ENCODE measurements at regions not wholly inside any gene's neighbourhood (a gene's known extent, or its start where the extent isn't known, plus 50 kb on each side); places are given as distances from the start of the nearest gene placed in this dataset.

DNA sequence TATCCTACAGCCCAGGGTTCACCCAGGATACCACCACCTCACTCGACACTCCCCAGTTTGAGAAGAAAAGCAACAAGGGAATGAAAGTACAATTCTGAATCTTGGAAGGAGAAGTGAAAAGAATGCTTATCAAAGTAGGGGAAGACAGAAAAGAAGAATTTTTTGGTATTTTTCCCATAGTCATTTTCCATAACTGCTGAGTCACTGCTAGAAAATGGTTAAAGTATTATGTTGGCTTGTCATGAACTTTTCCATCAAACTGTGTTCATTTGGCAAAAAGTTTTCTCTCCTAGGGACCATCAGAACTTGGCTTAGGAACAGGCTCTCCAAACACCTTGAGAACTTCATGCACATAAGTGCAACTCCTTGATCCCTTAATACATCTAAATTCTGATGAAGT is 192.0 kb downstream of the BCL11A start:
- H4K20me1 ChIP-seq (ENCODE audit: low read depth, low read length): no peaks in the 10 kb centered on the region
- peak overlapping the region; percentile 31 for H3K27ac ChIP-seq (ENCODE audit: low read depth, low read length)
- no peaks in the 10 kb centered on the region for H3K27me3 ChIP-seq (ENCODE audit: low read length)
- H3K9me2 ChIP-seq (replicated peaks; ENCODE audit: insufficient read depth, low read length): no peaks in the 10 kb centered on the region
- H3K79me2 ChIP-seq (ENCODE audit: insufficient read depth, low read length): no peaks in the 10 kb centered on the region
- H3K4me3 ChIP-seq (ENCODE audit: insufficient read depth, low read length, poor library complexity, severe bottlenecking): no peak overlapping the region
- no peak for TF ChIP-seq CTCF (IDR thresholded peaks at IDR 0.05; ENCODE audit: insufficient read depth, low read length, poor library complexity, severe bottlenecking)
- no peak for TF ChIP-seq EZH2phosphoT487 (conservative IDR thresholded peaks at IDR 0.05; ENCODE audit: low read length)
- H3K4me2 ChIP-seq (ENCODE audit: low read depth, low read length, poor library complexity, severe bottlenecking): no peak overlapping the region
- H3K9me3 ChIP-seq (ENCODE audit: insufficient read depth, low read length): no peaks in the 10 kb centered on the region
- H2AFZ ChIP-seq (ENCODE audit: low read depth, low read length, severe bottlenecking): no peak overlapping the region
- peaks cover 24% of the 10 kb centered on the region for H3F3A ChIP-seq (ENCODE audit: insufficient read depth)
- no peak overlapping the region for H3K9ac ChIP-seq (ENCODE audit: low read length)
- no peaks in the 10 kb centered on the region for H3K36me3 ChIP-seq (ENCODE audit: low read length)

DNA sequence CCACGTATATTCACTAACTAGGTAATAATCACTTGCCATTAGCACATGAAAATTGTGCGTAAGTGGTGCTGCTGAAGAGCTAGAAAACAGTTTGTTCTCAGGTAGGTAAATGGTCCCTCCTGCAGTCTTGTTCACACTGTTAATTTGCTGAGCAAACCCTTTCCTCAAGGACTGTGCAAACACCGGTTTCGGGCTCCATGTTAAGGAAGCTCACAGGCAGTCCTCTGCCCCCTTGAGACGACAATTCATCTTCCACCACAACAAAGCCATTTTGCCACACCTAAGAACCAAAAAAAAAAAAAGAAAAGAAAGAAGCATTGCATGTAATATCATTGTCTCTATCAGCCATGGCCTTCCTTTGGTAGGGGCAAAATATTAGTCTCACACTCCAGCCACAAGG is 193.9 kb downstream of the BCL11A start:
- TF ChIP-seq CTCF (IDR thresholded peaks at IDR 0.05; ENCODE audit: insufficient read depth, low read length, poor library complexity, severe bottlenecking): no peak
- no peak for TF ChIP-seq EZH2phosphoT487 (conservative IDR thresholded peaks at IDR 0.05; ENCODE audit: low read length)
- Histone ChIP-seq H3K9me3 (ENCODE audit: insufficient read depth, low read length) (no peaks in the 10 kb centered on the region), H4K20me1 (ENCODE audit: low read depth, low read length) (no peaks in the 10 kb centered on the region), H3K4me3 (ENCODE audit: insufficient read depth, low read length, poor library complexity, severe bottlenecking) (no peak overlapping the region), H3K27me3 (ENCODE audit: low read length) (no peaks in the 10 kb centered on the region), H3K4me2 (ENCODE audit: low read depth, low read length, poor library complexity, severe bottlenecking) (peak overlapping the region; percentile 15), H3K9me2 (replicated peaks; ENCODE audit: insufficient read depth, low read length) (no peaks in the 10 kb centered on the region), H3K9ac (ENCODE audit: low read length) (0 out of 2 replicates have a peak overlapping the region, but pooled peaks have one; percentile 2), H3K27ac (ENCODE audit: low read depth, low read length) (peak overlapping the region; percentile 96), H3F3A (ENCODE audit: insufficient read depth) (peaks cover 40% of the 10 kb centered on the region), H3K79me2 (ENCODE audit: insufficient read depth, low read length) (no peaks in the 10 kb centered on the region), H2AFZ (ENCODE audit: low read depth, low read length, severe bottlenecking) (no peak overlapping the region), H3K36me3 (ENCODE audit: low read length) (no peaks in the 10 kb centered on the region)

- no peaks in the 10 kb centered on the region for H3K27me3 ChIP-seq (ENCODE audit: low read length)
- no peak for TF ChIP-seq CTCF (IDR thresholded peaks at IDR 0.05; ENCODE audit: insufficient read depth, low read length, poor library complexity, severe bottlenecking)
- TF ChIP-seq EZH2phosphoT487 (conservative IDR thresholded peaks at IDR 0.05; ENCODE audit: low read length): no peak
- no peaks in the 10 kb centered on the region for H3K9me3 ChIP-seq (ENCODE audit: insufficient read depth, low read length)
- no peaks in the 10 kb centered on the region for H3K79me2 ChIP-seq (ENCODE audit: insufficient read depth, low read length)
- no peak overlapping the region for H3K4me3 ChIP-seq (ENCODE audit: insufficient read depth, low read length, poor library complexity, severe bottlenecking)
- peak overlapping the region; percentile 65 for H3K9ac ChIP-seq (ENCODE audit: low read length)
- no peaks in the 10 kb centered on the region for H3K36me3 ChIP-seq (ENCODE audit: low read length)
- peaks cover 51% of the 10 kb centered on the region for H3F3A ChIP-seq (ENCODE audit: insufficient read depth)
- H2AFZ ChIP-seq (ENCODE audit: low read depth, low read length, severe bottlenecking): peak overlapping the region; percentile 15
- no peaks in the 10 kb centered on the region for H4K20me1 ChIP-seq (ENCODE audit: low read depth, low read length)
- no peaks in the 10 kb centered on the region for H3K9me2 ChIP-seq (replicated peaks; ENCODE audit: insufficient read depth, low read length)
- H3K27ac ChIP-seq (ENCODE audit: low read depth, low read length): peak overlapping the region; percentile 96
- H3K4me2 ChIP-seq (ENCODE audit: low read depth, low read length, poor library complexity, severe bottlenecking): peak overlapping the region; percentile 78
These were observed 195.0 kb downstream of the BCL11A start for GRCh38 chr2:60358476-60358875.
